GM13977 (cell line): ENCODE measurements at regions not wholly inside any gene's neighbourhood (a gene's known extent, or its start where the extent isn't known, plus 50 kb on each side); places are given as distances from the start of the nearest gene placed in this dataset.

Source experiments
- DNase-seq: peaks from one replicate; pipeline ENCODE4 v3.0.0; 2012; ENCODE audit warnings: low spot score
- CTCF ChIP-seq: IDR thresholded peaks from 2 replicates; pipeline ENCODE4 v1.5.1; 2012; ENCODE audit warnings: mild to moderate bottlenecking, control low read depth; ENCODE audit not compliant: insufficient read depth; ENCODE audit errors: extremely low read depth, missing control alignments
- in situ Hi-C: fragments of 300-500 bp; cut with MboI; formaldehyde crosslinking; loops from one replicate; pipeline ENCODE4 v1.12.0; 2022; ENCODE audit warnings: low sequenced_read_pairs, low pct_unique_long_range_greater_than_20kb, mixed read lengths, inconsistent platforms; ENCODE audit not compliant: unreplicated experiment

- no peak for DNase-seq
- in situ Hi-C loops = no loop called here
- TF ChIP-seq CTCF = no peak
Observed at GRCh38 chr11:112503410-112503809, 242.8 kb upstream of the PLET1 start.

GRCh38 chr11:112504056-112504455, 243.4 kb upstream of the PLET1 start:
- no peak for DNase-seq
- in situ Hi-C loops = no loop called here
- TF ChIP-seq CTCF = no peak

- in situ Hi-C loops = no loop called here
- no peak for DNase-seq
- no peak for TF ChIP-seq CTCF
Observed at GRCh38 chr11:112506852-112507251, 246.2 kb upstream of the PLET1 start.

- no peak for DNase-seq
- in situ Hi-C loops = no loop called here
- TF ChIP-seq CTCF = no peak
Observed at GRCh38 chr11:112507281-112507680, 246.6 kb upstream of the PLET1 start.

- in situ Hi-C loops = no loop called here
- DNase-seq = no peak
- no peak for TF ChIP-seq CTCF
Observed at GRCh38 chr11:112508750-112509149, 248.1 kb upstream of the PLET1 start.

- DNase-seq = no peak
- in situ Hi-C loops = no loop called here
- no peak for TF ChIP-seq CTCF
Observed at GRCh38 chr11:112509300-112509699, 248.6 kb upstream of the PLET1 start.

GRCh38 chr11:112511271-112511670, 250.6 kb upstream of the PLET1 start:
- no peak for TF ChIP-seq CTCF
- in situ Hi-C loops = no loop called here
- no peak for DNase-seq
